Left lung (tissue), 4 donors: ENCODE measurements at regions not wholly inside any gene's neighbourhood (a gene's known extent, or its start where the extent isn't known, plus 50 kb on each side); places are given as distances from the start of the nearest gene placed in this dataset.

Source experiments
- ATAC-seq: fragments of 200-7000 bp; cut with Tn5 transposase; one replicate; pipeline ENCODE4 v1.9.1; 2020; ENCODE audit warnings: moderate library complexity
- DNase-seq, 4 donors: peaks; one replicate each; pipeline ENCODE4 v3.0.0-alpha.2; 2013 to 2020
- H3K27ac ChIP-seq, 2 donors: fragments of 200-600 bp; sonication (generic) in 1 of 2; one replicate each; pipeline versions ENCODE4 v1.5.0 to v1.8.0; 2020 to 2021
- H3K27me3 ChIP-seq, 2 donors: fragments of 200-600 bp; sonication (generic) in 1 of 2; one replicate each; pipeline versions ENCODE4 v1.5.0 to v1.8.0; 2020 to 2021
- H3K36me3 ChIP-seq, 2 donors: fragments of 200-600 bp; sonication (generic) in 1 of 2; one replicate each; pipeline versions ENCODE4 v1.5.0 to v1.8.0; 2020 to 2021
- H3K4me1 ChIP-seq, 2 donors: fragments of 200-600 bp; one replicate each; pipeline ENCODE4 v1.8.0; 2021
- H3K4me3 ChIP-seq, 2 donors: fragments of 200-600 bp; sonication (generic) in 1 of 2; one replicate each; pipeline versions ENCODE4 v1.5.0 to v1.8.0; 2020 to 2021; ENCODE audit warnings: mild to moderate bottlenecking in 1 of 2
- H3K9me3 ChIP-seq, 2 donors: fragments of 200-600 bp; sonication (generic) in 1 of 2; one replicate each; pipeline versions ENCODE4 v1.5.0 to v1.8.0; 2020 to 2021
- CTCF ChIP-seq, 2 donors: fragments of 200-600 bp; sonication (generic) in 1 of 2; IDR thresholded peaks; one replicate each; pipeline versions ENCODE4 v1.5.0 to v1.8.0; 2021; ENCODE audit warnings: antibody characterized with exemption in 2 of 2
- intact Hi-C, 2 donors: fragments of 100-400 bp; cut with DNase I; formaldehyde crosslinking; loops; one replicate each; pipeline versions ENCODE4 v1.11.2 to v1.14.2; 2022
- donor health status: DM: no; HTN: yes; CAD: no.
- donor health status: DM: no; HTN: no; CAD: no.

- DNase-seq, result no peak
- no peak for ATAC-seq
- H3K27me3 ChIP-seq, result no peaks in the 10 kb centered on the region
- TF ChIP-seq CTCF (IDR thresholded peaks at IDR 0.05), result no peak
- H3K4me3 ChIP-seq, result no peak overlapping the region
- no peak overlapping the region for H3K27ac ChIP-seq
- no peaks in the 10 kb centered on the region for H3K36me3 ChIP-seq
- no peaks in the 10 kb centered on the region for H3K9me3 ChIP-seq
- H3K4me1 ChIP-seq, result no peaks in the 10 kb centered on the region
- intact Hi-C loops, result no loop called here
Measured at GRCh38 chrX:22325096-22325495, 52.4 kb downstream of the CBLL2 start.

- H3K27ac ChIP-seq, result no peak overlapping the region
- DNase-seq, result no peak
- H3K4me1 ChIP-seq, result no peaks in the 10 kb centered on the region
- TF ChIP-seq CTCF (IDR thresholded peaks at IDR 0.05), result no peak
- H3K9me3 ChIP-seq, result no peaks in the 10 kb centered on the region
- H3K27me3 ChIP-seq, result no peaks in the 10 kb centered on the region
- no peak overlapping the region for H3K4me3 ChIP-seq
- no peak for ATAC-seq
- intact Hi-C loops, result no loop called here
- H3K36me3 ChIP-seq, result no peaks in the 10 kb centered on the region
Measured at GRCh38 chrX:22329783-22330182, 57.1 kb downstream of the CBLL2 start.

GRCh38 chrX:22338740-22339139 lies 66.0 kb downstream of the CBLL2 start:
- no peak overlapping the region for H3K4me3 ChIP-seq
- H3K27ac ChIP-seq, result no peak overlapping the region
- H3K27me3 ChIP-seq, result no peaks in the 10 kb centered on the region
- no peaks in the 10 kb centered on the region for H3K9me3 ChIP-seq
- ATAC-seq (no peak), DNase-seq (peak in 2 of 4 donors; percentile 14 to 27)
- no peaks in the 10 kb centered on the region for H3K36me3 ChIP-seq
- H3K4me1 ChIP-seq, result no peaks in the 10 kb centered on the region
- intact Hi-C loops, result no loop called here
- TF ChIP-seq CTCF (IDR thresholded peaks at IDR 0.05), result no peak

- DNase-seq, result no peak
- Histone ChIP-seq H3K27me3 (no peaks in the 10 kb centered on the region), H3K9me3 (no peaks in the 10 kb centered on the region), H3K36me3 (no peaks in the 10 kb centered on the region), H3K4me3 (no peak overlapping the region), H3K27ac (no peak overlapping the region), H3K4me1 (no peaks in the 10 kb centered on the region)
- intact Hi-C loops, result no loop called here
- no peak for ATAC-seq
- no peak for TF ChIP-seq CTCF (IDR thresholded peaks at IDR 0.05)
Measured at GRCh38 chrX:22339459-22339858, 66.7 kb downstream of the CBLL2 start.

- Histone ChIP-seq H3K4me3 (no peak overlapping the region), H3K27ac (no peak overlapping the region), H3K9me3 (no peaks in the 10 kb centered on the region), H3K4me1 (no peaks in the 10 kb centered on the region), H3K36me3 (no peaks in the 10 kb centered on the region), H3K27me3 (no peaks in the 10 kb centered on the region)
- intact Hi-C loops, result no loop called here
- ATAC-seq (no peak), DNase-seq (no peak)
- TF ChIP-seq CTCF (IDR thresholded peaks at IDR 0.05), result no peak
Measured at GRCh38 chrX:22340022-22340616, 67.4 kb downstream of the CBLL2 start.
